ENCODE measurements at regions not wholly inside any gene's neighbourhood (a gene's known extent, or its start where the extent isn't known, plus 50 kb on each side); places are given as distances from the start of the nearest gene placed in this dataset.
A peak's percentile ranks its signal among the peaks of the same experiment; 100 is the strongest.

DNA sequence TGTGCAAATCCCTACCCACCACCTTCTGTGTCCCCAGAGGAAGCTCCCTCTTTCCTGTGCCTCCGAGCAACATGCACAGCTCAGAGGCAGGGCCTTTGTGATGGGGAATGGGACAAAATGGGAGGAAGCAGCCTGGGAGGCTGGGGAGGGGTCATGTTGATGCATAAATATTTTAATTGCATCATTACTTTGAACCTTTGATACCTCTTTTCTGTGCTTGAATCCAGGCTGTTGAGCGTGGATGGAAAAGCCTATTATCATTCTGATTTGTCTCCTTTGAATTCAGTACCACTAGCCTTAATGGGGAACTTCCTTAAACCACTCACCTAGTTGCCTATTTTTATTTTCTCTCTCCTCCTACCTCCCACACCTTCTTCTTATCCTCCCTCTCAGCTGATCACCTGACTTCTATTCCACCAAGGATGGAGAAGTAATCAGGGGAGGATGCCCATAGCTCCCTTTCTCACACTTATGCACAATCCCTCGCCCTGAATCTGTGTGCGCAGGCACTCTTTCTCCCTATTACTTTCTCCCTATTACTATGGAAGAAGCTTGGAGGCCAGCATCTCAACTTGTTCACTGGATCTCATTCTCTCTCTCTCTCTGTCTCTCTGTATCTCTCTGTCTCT is 78.5 kb downstream of the SEC61G start:
- H3K27ac ChIP-seq, result no peak overlapping the region
- TF ChIP-seq, protein P1, sequence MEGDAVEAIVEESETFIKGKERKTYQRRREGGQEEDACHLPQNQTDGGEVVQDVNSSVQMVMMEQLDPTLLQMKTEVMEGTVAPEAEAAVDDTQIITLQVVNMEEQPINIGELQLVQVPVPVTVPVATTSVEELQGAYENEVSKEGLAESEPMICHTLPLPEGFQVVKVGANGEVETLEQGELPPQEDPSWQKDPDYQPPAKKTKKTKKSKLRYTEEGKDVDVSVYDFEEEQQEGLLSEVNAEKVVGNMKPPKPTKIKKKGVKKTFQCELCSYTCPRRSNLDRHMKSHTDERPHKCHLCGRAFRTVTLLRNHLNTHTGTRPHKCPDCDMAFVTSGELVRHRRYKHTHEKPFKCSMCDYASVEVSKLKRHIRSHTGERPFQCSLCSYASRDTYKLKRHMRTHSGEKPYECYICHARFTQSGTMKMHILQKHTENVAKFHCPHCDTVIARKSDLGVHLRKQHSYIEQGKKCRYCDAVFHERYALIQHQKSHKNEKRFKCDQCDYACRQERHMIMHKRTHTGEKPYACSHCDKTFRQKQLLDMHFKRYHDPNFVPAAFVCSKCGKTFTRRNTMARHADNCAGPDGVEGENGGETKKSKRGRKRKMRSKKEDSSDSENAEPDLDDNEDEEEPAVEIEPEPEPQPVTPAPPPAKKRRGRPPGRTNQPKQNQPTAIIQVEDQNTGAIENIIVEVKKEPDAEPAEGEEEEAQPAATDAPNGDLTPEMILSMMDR (conservative IDR thresholded peaks at IDR 0.05), result no peak

DNA sequence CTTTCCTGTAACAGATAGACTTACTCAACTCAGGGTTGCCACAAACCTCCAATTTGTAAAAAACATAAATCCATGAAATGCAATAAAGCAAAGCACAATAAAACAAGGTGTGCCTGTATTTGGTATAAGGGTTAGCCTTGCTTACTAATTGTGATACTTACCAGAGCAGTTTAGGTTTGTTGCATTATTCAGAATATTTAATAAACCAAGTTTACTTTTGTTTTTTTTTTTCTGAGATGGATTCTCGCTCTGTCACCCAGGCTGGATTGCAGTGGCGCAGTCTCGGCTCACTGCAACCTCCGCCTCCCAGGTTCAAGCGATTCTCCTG is 79.6 kb downstream of the SEC61G start:
- TF ChIP-seq, protein P1 (conservative IDR thresholded peaks at IDR 0.05), result no peak
- no peak overlapping the region for H3K27ac ChIP-seq

DNA sequence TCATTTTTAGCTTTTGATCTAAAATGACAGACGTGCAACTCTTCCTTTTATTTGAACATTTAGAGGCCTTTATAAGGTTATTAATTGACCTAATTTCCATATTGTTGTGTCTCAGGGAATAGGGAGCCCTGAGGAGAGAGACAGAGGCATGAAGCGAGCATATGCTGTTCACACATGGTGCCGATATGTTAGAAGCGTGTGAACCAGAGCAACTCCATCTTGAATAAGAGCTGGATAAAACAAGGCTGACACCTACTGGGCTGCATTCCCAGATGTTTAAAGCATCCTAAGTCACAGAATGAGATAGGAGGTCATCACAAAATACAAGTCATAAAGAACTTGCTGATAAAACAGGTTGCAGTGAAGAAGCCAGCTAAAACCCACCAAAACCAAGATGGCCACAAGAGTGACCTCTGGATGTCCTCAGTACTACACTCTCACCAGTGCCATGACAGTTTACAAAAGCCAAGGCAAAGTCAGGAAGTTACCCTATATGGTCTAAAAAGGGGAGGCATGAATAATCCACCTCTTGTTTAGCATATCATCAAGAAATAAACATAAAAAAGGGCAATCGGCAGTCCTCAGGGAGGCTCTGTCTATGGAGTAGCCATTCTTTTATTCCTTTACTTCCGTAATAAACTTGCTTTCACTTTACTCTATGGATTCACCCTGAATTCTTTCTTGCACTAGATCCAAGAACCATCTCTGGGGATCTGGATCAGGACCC is 80.1 kb downstream of the SEC61G start:
- TF ChIP-seq, protein P1 (conservative IDR thresholded peaks at IDR 0.05), result peak; percentile 76
- no peak overlapping the region for H3K27ac ChIP-seq

DNA sequence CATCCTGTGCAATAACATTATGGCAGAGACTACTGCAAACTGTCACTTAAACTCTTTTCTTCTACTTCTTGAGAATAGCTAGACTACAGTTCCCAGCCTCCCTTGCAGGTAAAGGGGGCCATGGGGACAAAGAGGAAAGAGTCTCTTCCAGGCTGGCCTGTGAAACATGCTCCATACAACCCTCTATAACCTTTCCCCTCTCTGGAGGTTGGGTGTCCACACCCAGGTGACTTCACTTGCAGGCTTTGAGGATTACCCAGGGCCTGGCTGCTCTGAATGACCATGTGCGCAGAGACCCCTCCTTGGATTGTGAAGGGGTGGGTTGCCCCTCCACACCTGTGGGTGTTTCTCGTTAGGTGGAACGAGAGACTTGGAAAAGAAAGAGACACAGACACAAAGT is 84.1 kb downstream of the SEC61G start:
- no peak overlapping the region for H3K27ac ChIP-seq
- TF ChIP-seq, protein P1 (conservative IDR thresholded peaks at IDR 0.05), result no peak

DNA sequence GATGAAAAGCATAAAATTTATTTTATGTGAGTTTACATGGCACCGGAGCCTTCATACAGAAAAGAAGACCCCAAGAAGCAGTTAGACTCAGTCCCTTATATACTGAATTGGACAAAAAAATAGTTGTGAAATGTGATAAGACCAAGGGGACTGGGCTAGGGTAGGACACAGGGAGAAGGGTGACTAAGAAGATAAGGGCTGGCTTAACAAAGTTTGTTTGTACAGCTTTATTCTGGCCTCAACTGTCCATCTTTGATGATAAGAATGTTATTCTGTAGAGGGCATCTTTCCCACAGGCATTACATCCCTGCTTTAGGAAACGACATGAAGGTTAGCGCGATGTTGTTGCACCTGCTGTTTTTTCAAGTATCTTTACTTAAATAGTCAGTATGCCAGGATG is 86.5 kb downstream of the SEC61G start:
- H3K27ac ChIP-seq, result no peak overlapping the region
- TF ChIP-seq, protein P1 (conservative IDR thresholded peaks at IDR 0.05), result no peak

DNA sequence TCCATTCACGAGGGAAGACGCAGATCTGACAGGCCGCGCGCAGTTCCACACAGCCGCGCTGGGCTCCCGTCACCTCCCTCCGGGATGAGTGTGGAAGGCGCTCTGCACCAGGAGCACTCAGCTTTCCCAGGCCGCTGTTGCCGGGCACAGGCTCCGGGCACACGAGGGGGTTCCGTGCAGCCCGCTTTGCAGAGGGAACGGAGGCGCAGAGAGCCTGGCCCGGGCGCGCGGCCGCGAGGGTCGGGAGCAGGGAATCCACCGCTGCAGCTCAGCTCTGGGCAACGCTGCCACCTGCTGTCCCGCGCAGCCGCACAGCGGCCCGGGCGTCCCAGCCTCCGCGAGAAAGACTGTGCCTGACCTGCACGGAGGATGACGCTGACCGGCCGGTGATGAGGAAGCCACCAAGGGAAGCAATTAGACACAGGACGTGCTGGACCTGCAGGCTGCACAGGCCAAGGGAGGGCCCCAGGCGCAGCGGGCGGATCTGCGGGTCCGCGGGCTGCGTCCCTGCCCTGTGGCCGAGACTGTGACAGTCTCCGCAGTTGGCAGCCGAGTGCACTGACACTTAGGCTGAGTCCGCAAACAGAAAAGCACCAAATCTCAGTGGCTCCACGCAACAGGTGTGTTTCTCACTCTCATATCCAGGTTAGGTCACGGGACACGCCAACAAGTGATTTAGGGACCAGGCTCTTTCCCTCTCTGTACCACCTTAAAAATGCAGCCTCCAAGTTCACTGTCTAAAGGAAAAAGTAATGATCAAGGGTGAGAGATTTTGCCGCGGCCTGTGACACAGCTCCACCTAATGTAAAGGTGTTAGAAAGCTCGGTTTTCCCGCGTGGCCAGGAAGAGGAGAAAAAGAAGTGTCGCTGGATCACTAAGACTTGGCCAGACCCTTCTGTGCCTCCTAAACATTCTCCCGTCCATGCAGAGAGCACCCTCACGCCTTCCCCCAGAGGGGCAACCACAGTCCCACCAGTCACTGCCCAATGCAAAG is 94.5 kb downstream of the SEC61G start:
- TF ChIP-seq, protein P1 (conservative IDR thresholded peaks at IDR 0.05), result peak; percentile 83
- peak overlapping the region; percentile 31; the same call in 1 of the 2 replicates for H3K27ac ChIP-seq

Measured in VCaP (cell line).